ENCODE measurements at regions not wholly inside any gene's neighbourhood (a gene's known extent, or its start where the extent isn't known, plus 50 kb on each side); places are given as distances from the start of the nearest gene placed in this dataset.
"Not testable (repeated sequence)": the region's sequence is repeated elsewhere in the genome, so short reads cannot be mapped to it uniquely, and the experiment has no call there.

DNA sequence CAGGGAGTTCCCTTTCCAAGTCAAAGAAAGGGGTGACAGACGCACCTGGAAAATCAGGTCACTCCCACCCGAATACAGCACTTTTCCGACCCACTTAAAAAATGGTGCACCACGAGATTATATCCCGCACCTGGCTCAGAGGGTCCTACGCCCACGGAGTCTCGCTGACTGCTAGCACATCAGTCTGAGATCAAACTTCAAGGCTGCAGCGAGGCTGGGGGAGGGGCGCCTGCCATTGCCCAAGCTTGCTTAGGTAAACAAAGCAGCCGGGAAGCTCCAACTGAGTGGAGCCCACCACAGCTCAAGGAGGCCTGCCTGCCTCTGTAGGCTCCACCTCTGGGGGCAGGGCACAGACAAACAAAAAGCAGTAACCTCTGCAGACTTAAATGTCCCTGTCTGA is 277.8 kb upstream of the ARHGAP42 start:
- H3K4me1 Mint-ChIP-seq (ENCODE audit: low read depth); H3K27ac Mint-ChIP-seq: not testable (repeated sequence)
- H3K9me3 Mint-ChIP-seq: peaks cover 19% of the 10 kb centered on the region

DNA sequence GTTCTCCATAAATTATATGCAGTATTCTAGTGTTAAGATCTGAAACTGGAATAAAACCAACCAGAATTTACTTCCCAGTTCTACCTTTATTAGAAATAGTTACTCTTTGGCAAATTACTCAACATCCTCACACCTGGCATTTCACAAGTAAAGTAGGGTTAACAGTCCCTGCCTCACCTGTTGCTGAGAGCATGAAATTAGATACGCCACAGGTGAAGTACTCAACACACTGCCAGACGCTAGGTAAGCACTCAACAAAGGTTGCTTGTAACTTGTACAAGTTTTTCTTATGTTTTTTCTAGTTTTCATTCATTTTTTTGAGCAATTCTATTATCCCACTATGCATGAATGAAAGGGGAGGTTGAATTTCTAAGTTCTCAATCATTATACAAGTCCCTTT is 267.6 kb upstream of the ARHGAP42 start:
- no peak overlapping the region for H3K4me3 Mint-ChIP-seq
- H3K9me3 Mint-ChIP-seq: peaks cover 53% of the 10 kb centered on the region
- no peak for DNase-seq
- H3K4me1 Mint-ChIP-seq (ENCODE audit: low read depth): no peaks in the 10 kb centered on the region
- TF ChIP-seq, protein P1, sequence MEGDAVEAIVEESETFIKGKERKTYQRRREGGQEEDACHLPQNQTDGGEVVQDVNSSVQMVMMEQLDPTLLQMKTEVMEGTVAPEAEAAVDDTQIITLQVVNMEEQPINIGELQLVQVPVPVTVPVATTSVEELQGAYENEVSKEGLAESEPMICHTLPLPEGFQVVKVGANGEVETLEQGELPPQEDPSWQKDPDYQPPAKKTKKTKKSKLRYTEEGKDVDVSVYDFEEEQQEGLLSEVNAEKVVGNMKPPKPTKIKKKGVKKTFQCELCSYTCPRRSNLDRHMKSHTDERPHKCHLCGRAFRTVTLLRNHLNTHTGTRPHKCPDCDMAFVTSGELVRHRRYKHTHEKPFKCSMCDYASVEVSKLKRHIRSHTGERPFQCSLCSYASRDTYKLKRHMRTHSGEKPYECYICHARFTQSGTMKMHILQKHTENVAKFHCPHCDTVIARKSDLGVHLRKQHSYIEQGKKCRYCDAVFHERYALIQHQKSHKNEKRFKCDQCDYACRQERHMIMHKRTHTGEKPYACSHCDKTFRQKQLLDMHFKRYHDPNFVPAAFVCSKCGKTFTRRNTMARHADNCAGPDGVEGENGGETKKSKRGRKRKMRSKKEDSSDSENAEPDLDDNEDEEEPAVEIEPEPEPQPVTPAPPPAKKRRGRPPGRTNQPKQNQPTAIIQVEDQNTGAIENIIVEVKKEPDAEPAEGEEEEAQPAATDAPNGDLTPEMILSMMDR (IDR thresholded peaks at IDR 0.05): no peak
- no peaks in the 10 kb centered on the region for H3K27me3 Mint-ChIP-seq (ENCODE audit: insufficient read depth)
- H3K36me3 Mint-ChIP-seq (ENCODE audit: low read depth): no peaks in the 10 kb centered on the region
- H3K27ac Mint-ChIP-seq: no peak overlapping the region

More for the DNA sequence above, 277.8 kb upstream of the ARHGAP42 start:
- not testable (repeated sequence) for H3K36me3 Mint-ChIP-seq (ENCODE audit: low read depth); H3K4me3 Mint-ChIP-seq; DNase-seq; H3K27me3 Mint-ChIP-seq (ENCODE audit: insufficient read depth)

DNA sequence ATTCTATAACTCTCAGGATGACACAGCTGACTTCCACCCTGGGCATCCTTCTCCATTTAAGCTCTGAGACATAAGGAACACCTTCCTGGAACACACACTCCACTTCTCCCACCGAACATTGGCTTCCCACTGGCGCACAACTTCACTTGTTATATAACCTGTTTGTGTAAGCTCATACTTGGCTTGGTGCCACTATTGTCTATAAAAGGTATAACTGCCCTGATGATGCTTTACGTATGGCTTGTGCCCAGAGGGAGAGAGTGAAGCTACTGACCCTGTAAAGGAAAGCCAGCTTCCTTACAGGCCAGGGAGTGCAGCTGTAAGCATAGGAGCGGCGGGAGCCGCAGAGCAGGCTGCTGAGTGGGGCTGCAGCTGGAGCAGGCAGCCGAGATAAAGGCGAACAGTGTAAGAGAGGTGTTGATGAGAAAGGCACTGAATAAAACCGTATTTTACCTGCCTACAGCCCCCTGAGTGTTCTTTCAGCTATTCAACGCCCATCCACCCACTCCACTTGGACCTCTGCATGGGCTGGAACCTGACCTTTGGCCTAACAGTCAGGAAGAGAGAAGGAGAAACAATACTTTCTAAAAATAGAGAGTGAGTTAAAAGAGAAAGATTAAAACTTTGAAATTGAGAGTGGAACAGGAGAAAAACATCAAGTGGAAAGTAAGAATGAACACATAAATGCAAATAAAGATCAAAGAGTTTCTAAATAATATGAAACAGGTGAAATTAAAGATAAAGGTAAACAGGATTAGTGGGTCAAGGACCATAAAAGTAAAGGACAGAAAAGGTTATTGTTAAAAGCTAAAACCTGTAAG is 252.1 kb upstream of the ARHGAP42 start:
- DNase-seq: no peak
- Mint-ChIP-seq H3K4me3 (no peak overlapping the region), H3K27ac (no peak overlapping the region), H3K36me3 (ENCODE audit: low read depth) (no peaks in the 10 kb centered on the region), H3K4me1 (ENCODE audit: low read depth) (no peaks in the 10 kb centered on the region), H3K9me3 (peaks cover 15% of the 10 kb centered on the region), H3K27me3 (ENCODE audit: insufficient read depth) (peaks cover 2% of the 10 kb centered on the region; the same call in 1 of the 2 replicates)
- TF ChIP-seq, protein P1 (IDR thresholded peaks at IDR 0.05): no peak

DNA sequence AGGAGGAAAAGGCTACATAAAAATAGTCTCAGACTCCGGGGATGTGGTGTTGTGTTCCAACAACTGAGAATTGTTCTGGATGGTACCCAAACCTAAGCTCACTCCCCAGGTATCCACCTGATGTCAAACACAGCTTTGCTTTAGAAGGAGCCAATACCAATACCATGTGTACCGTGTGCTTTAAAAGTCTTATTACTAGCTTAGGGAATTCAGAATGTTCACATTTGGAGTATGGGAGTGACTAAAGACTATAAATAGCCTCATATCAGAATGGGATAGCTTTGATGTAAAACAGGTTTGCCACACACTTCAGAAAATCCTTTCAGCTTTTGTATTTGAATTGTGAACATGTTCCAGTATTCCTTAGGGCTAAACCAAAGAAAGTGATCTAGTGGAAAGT is 248.7 kb upstream of the ARHGAP42 start:
- H3K4me3 Mint-ChIP-seq: no peak overlapping the region
- no peaks in the 10 kb centered on the region; the same call in 1 of the 2 replicates for H3K27me3 Mint-ChIP-seq (ENCODE audit: insufficient read depth)
- no peak for DNase-seq
- H3K36me3 Mint-ChIP-seq (ENCODE audit: low read depth): peaks cover 5% of the 10 kb centered on the region
- no peak overlapping the region for H3K27ac Mint-ChIP-seq
- TF ChIP-seq, protein P1 (IDR thresholded peaks at IDR 0.05): no peak
- peaks cover 21% of the 10 kb centered on the region for H3K9me3 Mint-ChIP-seq
- H3K4me1 Mint-ChIP-seq (ENCODE audit: low read depth): no peaks in the 10 kb centered on the region

DNA sequence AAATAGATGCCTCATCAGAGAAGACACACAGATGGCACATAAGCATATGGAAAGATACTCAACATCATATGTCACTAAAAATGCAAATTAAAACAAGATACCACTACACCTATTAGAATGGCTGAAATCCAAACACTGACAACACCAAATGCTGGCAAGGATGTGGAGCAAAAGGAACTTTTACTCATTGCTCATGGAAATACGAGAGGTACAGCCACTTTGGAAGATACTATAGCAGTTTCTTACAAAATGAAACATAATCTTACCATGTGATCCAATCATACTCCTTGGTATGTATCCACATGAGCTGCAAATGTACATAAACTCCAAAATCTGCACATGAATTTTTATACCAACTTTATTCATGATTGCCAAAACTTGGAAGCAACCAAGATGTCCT is 246.0 kb upstream of the ARHGAP42 start:
- Mint-ChIP-seq H3K4me1 (ENCODE audit: low read depth) (no peaks in the 10 kb centered on the region), H3K4me3 (no peak overlapping the region), H3K27ac (no peak overlapping the region), H3K36me3 (ENCODE audit: low read depth) (peaks cover 5% of the 10 kb centered on the region), H3K9me3 (peaks cover 8% of the 10 kb centered on the region; the same call in 1 of the 2 replicates), H3K27me3 (ENCODE audit: insufficient read depth) (no peaks in the 10 kb centered on the region)
- TF ChIP-seq, protein P1 (IDR thresholded peaks at IDR 0.05): no peak
- no peak for DNase-seq

DNA sequence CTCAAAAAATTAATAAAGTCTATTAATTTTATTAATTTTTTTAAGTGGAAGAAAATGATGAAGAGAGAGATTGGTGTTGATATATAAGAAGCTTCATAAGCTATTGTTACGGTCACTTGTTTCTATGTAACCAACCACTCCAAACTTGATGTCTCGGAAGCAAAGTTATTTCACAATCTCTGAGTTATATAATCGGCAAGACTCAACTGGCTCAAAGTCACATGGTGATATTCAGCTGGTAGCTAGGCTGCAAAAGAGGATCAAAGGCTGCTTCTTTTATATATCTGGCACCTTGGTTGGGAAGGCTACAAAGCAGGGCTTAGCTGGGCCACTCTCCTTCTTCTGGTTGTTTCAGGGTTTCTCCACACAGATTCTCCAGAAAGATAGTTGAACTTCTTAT is 245.1 kb upstream of the ARHGAP42 start:
- Mint-ChIP-seq H3K27me3 (ENCODE audit: insufficient read depth) (no peaks in the 10 kb centered on the region), H3K4me1 (ENCODE audit: low read depth) (no peaks in the 10 kb centered on the region), H3K27ac (no peak overlapping the region), H3K4me3 (no peak overlapping the region), H3K9me3 (peaks cover 8% of the 10 kb centered on the region; the same call in 1 of the 2 replicates), H3K36me3 (ENCODE audit: low read depth) (peaks cover 5% of the 10 kb centered on the region)
- DNase-seq: no peak
- TF ChIP-seq, protein P1 (IDR thresholded peaks at IDR 0.05): no peak

All from HFFc6 (cell line).